CD4-positive, alpha-beta T cell treated with Interferon alpha-2 for 1 hour (primary cell): ENCODE measurements at regions not wholly inside any gene's neighbourhood (a gene's known extent, or its start where the extent isn't known, plus 50 kb on each side); places are given as distances from the start of the nearest gene placed in this dataset.

ENCODE experiments used
- DNase-seq, 2 donors: peaks; one replicate each; pipeline ENCODE4 v3.0.0-alpha.2; 2020 to 2022

GRCh38 chr3:194769020-194769643 lies 83.4 kb downstream of the FAM43A start:
- DNase-seq, result peak; percentile 97

DNA sequence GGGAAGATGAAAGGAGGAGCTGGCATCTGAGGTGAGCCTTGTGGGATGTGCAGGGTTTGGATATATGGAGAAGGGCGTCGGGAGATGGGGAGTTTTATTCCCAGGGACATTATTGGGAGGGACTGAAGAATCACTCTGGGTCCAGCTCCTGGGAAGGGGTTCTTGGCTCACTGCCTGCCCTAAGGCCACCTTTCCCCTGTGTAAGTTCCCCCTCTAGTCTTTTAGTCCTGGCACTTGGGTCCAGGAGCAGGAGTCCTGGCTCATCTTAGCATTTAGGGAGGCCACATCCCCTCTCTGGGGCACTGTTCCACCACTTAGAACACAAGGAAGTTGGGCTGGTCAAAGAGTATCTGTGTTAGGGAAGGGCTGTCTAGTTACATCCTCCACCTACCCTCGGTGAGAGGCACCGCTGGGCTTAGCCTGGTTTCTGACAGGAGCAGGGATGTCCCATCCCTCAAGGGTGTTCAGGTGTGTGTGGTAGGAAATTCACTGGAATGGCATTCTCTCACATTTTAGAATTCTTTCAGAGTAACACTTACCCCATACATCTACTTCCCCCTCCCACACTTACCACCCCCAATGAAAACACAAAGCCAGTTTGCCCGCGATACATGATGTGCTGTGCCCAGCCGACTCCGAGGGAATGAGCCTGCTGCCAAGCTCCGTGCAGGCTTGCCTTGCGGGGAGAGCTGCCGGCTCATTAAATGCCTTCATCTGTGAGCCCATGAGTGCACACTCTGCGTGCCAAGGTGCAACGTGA lies 86.7 kb downstream of the FAM43A start:
- no peak for DNase-seq

GRCh38 chr3:194773216-194773615 lies 87.5 kb downstream of the FAM43A start:
- no peak for DNase-seq

- DNase-seq, result no peak
Measured at GRCh38 chr3:194773771-194774455, 88.2 kb downstream of the FAM43A start.

DNA sequence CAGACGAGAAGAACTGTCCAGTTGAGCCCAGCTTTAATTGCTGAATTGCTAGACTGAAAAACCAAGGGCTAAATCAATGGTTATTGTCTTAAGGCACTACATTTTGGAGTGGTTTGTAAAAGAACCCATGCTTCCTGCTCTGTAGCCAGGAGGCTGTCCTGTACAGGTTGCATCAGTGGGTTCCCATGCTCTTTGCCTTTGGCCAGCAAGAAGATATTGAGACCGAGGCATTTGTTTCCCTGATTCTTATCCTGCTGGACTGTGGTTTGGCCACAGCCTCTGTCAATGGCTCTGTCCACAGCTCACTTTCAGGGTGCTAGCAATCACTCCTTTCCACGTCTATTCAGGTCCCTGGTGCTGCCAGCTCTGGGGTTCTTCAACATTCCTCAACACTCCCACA lies 89.6 kb downstream of the FAM43A start:
- DNase-seq, result no peak

GRCh38 chr3:194775731-194776130 lies 90.0 kb downstream of the FAM43A start:
- no peak for DNase-seq

GRCh38 chr3:194777729-194778128 lies 92.0 kb downstream of the FAM43A start:
- no peak for DNase-seq

GRCh38 chr3:194779729-194780224 lies 94.1 kb downstream of the FAM43A start:
- no peak for DNase-seq

- DNase-seq, result no peak
Measured at GRCh38 chr3:194780706-194781105, 95.0 kb downstream of the FAM43A start.

DNA sequence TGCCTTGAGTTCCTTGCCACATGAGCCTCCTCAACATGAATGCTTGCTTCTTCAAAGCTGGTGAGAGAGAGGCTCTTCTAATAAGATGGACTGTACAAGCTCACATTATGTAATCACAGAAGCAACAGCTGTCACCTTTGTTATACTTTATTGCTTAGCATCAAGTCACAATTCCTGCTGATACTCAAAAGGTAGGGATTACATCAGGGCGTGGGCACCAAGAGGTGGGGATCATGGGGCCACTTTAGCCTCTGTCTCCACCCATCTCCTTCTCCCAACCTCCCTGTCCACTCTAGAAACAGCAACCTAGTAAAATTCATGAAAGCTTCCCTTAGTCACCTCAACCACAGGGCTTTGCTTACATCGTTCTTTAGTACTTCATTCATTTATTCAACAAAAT lies 95.9 kb downstream of the FAM43A start:
- no peak for DNase-seq

GRCh38 chr3:194782698-194783404 lies 97.2 kb downstream of the FAM43A start:
- DNase-seq, result no peak

DNA sequence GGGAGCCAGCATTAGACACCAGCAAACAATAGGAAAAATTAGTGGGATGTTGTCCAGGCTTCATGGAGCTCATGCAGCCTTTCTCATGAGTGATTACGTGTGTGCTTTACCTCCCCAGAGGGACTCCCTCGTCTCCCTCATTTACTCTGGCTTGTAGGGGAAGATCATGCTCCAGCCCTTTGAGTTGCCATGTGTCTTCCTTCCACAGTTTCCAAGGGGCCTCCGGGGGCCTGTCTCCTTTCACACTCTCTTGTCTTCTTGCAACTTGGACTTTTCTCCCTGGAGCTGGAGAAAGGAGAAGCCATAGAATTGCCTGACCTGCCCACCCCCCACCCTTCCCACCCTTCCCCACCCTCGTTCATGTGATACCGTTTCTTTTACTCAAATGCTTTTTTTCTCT lies 98.7 kb downstream of the FAM43A start:
- DNase-seq, result no peak

DNA sequence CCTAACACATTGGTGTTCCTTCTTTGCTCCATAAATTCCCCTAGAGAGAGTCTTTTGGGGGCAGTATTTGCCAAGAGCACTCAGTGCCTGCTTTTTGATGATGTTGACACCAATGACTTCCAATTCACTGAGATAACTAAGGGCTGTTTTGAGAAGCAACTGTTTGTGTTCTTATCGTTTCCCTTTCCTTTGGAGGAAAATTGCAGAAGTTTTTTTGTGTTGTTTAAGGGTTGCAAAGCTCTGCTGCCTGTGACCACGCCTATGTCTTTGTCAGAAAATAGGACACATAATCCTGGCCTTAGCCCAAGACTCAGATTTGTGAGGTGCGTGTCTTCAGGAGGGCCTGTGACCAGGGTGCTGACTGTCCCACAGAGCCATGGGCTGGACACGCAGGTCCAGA lies 99.6 kb downstream of the FAM43A start:
- no peak for DNase-seq

DNA sequence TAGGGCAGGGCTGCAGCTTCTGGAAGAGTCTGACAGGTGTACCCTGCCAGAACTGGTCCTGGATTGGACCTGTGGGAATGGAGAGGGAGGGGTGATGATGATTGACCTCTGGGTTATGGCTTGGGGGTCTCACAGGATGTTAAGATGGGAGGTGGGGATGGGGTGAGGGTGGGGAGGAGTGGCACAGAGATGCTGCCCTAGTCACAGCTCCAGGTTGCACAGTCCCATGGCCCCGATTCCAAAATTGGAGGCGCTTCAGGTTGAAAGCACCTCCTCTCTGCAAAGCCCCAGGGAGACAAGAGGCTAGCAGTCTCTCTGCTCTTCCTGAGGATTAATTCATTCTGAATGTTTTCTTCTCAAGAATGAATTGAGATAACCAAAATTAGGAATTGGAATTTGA lies 101.4 kb downstream of the FAM43A start:
- no peak for DNase-seq

GRCh38 chr3:194787650-194788049 lies 102.0 kb downstream of the FAM43A start:
- no peak for DNase-seq

DNA sequence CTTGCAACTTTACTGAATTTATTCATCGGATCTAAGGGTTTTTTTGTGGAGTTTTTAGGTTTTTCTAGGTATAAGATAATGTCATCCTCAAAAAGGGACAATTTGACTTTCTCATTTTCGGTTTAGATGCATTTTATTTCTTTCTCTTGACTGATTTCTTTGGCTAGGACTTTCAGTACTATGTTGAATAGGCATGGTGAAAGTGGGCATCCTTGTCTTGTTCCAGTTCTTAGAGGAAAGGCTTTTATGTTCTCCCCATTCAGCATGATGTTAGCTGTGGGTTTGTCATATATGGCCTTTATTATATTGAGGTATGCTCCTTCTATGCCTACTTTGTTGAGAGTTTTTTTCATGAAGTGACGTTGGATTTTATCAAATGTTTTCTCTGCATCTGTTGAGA lies 106.7 kb downstream of the FAM43A start:
- DNase-seq, result no peak

GRCh38 chr3:194797555-194798250 lies 112.0 kb downstream of the FAM43A start:
- DNase-seq, result no peak

GRCh38 chr3:194798486-194798885 lies 112.8 kb downstream of the FAM43A start:
- no peak for DNase-seq

- DNase-seq, result no peak
Measured at GRCh38 chr3:194800002-194800401, 114.3 kb downstream of the FAM43A start.

DNA sequence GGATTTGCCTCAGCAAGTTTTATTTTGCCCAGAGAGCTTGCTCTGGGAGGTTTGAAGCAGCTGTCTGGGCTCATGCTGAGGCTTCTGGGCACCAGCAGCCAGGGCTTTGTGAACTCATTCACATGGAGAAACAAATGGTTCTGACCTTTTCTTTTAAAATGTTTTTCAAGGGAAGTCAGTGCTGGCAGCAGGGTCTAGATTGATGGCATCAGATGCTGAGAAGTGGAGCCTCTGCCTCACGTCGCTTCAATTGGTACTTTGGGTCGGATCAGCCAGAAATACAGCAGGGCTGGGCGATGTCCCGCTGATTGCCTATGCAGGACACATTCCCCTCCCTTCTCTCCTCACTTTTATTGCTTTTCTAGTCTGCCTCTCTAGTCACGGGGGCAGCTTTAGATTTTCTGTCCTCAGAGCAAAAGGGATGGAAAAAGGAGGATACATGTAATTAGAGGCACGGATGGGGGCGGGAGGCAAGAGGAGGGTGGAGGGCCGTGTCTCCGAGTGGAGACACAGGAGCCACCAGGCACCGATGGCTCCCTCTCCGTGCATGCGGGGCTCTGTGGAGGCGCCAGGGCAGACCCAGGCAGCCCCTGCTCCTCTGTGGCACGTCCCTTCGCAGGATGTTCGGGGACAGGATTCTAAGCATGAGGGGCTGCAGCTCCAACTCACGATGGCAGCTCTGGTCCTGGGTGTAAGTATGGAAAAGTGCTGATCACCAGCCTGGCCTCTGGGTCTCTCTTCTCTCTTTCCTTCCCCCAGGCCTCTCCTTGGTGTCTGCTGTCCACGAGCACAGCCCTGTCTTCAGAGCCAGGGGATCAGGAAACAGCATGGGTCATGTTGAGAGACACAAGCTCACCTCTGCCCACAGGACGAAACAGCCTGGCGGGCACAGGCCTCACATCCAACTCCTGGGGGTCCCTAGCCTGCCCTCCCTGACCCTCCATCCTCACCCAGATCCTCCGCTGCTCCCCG lies 116.1 kb downstream of the FAM43A start:
- DNase-seq, result no peak

DNA sequence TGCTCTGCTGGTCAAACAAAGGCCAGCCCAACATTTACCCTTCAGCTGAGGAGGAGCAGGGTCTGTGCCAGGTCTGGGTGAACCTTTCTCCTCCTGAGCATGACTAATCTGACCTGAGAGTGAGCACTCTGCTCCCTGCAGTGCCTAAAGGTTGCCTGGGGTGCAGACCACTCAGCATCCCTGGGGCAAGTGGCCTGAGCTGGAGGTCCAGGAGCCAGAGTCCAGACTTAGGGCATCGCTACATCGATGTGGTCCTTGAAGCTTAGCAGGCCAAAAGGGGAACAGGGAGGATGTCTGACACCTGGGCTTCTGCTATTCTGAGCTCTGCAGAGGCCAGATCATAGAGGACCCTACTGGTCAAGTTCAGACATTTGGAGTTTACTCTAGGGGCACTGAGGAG lies 119.1 kb downstream of the FAM43A start:
- no peak for DNase-seq
